Tibial artery (tissue), 4 donors: ENCODE measurements at regions not wholly inside any gene's neighbourhood (a gene's known extent, or its start where the extent isn't known, plus 50 kb on each side); places are given as distances from the start of the nearest gene placed in this dataset.
"Not testable (repeated sequence)": the region's sequence is repeated elsewhere in the genome, so short reads cannot be mapped to it uniquely, and the experiment has no call there.

Experiments
- DNase-seq, 2 donors: peaks; one replicate each; pipeline ENCODE4 v3.0.0-alpha.2; 2019
- H3K27ac ChIP-seq, 2 donors: fragments of 200-600 bp; sonication (generic) in 1 of 2; 1 replicate in 1 of 2; 2 replicates in 1 of 2; pipeline ENCODE4 v1.5.1; 2018 to 2019; ENCODE audit warnings: mild to moderate bottlenecking in 1 of 2
- H3K27me3 ChIP-seq, 2 donors: fragments of 200-600 bp; sonication (generic) in 1 of 2; one replicate each; pipeline versions ENCODE4 v1.5.1 to v1.6.0; 2016 to 2019
- H3K36me3 ChIP-seq, 3 donors: fragments of 200-600 bp; sonication (generic) in 2 of 3; one replicate each; pipeline ENCODE4 v1.5.1; 2016 to 2019; ENCODE audit warnings: mild to moderate bottlenecking in 2 of 3
- H3K4me1 ChIP-seq, 4 donors: fragments of 200-600 bp; sonication (generic) in 2 of 4; 1 replicate in 3 of 4; 2 replicates in 1 of 4; pipeline ENCODE4 v1.5.1; 2016 to 2019
- H3K4me3 ChIP-seq, 2 donors: fragments of 200-600 bp; sonication (generic) in 1 of 2; 1 replicate in 1 of 2; 2 replicates in 1 of 2; pipeline ENCODE4 v1.5.1; 2018 to 2019; ENCODE audit warnings: mild to moderate bottlenecking in 2 of 2
- H3K9me3 ChIP-seq, 3 donors: fragments of 200-600 bp; sonication (generic) in 1 of 3; one replicate each; pipeline ENCODE4 v1.5.1; 2016 to 2019
- intact Hi-C: fragments of 100-400 bp; cut with DNase I; formaldehyde crosslinking; loops from one replicate; pipeline ENCODE4 v1.15.0; 2023; ENCODE audit warnings: low total_unique reads
- TF ChIP-seq, protein P1 (sequence below), 2 experiments: fragments of 200-600 bp in 1 of 2; fragments of 450-650 bp in 1 of 2; IDR thresholded peaks; one replicate each; pipeline ENCODE4 v1.5.1; 2017 to 2019; ENCODE audit warnings: antibody characterized with exemption in 2 of 2, mild to moderate bottlenecking in 1 of 2, moderate library complexity in 1 of 2

DNA sequence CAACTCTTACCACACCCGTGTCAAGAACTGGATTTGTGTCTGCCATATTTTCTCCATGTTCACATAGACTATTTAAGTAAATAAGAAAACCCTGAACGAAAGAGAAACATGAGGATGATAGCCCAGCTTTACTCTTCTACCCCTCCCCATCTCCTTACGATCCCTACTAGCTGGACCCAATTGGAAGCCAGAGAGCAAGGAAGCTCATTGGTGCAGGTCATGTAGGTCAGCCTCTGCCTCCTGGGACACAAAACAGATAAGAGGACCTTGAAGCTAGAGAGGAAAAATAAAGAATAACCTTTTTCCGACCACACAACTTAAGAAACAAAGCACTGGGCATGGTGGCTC lies 124.6 kb upstream of the ATF7IP start:
- intact Hi-C loops = loop anchor here (5.0 kb wide), 1 partner anchor 121 kb away; no protein-coding TSS in a partner anchor
- Histone ChIP-seq H3K4me1 (peaks cover 0 to 14% (median 4%) of the 10 kb centered on the region in 4 donors), H3K4me3 (no peak overlapping the region), H3K27ac (no peak overlapping the region), H3K36me3 (peaks cover 0 to 4% (median 0%) of the 10 kb centered on the region in 3 donors), H3K27me3 (no peaks in the 10 kb centered on the region), H3K9me3 (peaks cover 0 to 26% (median 17%) of the 10 kb centered on the region in 3 donors)
- TF ChIP-seq, protein P1, sequence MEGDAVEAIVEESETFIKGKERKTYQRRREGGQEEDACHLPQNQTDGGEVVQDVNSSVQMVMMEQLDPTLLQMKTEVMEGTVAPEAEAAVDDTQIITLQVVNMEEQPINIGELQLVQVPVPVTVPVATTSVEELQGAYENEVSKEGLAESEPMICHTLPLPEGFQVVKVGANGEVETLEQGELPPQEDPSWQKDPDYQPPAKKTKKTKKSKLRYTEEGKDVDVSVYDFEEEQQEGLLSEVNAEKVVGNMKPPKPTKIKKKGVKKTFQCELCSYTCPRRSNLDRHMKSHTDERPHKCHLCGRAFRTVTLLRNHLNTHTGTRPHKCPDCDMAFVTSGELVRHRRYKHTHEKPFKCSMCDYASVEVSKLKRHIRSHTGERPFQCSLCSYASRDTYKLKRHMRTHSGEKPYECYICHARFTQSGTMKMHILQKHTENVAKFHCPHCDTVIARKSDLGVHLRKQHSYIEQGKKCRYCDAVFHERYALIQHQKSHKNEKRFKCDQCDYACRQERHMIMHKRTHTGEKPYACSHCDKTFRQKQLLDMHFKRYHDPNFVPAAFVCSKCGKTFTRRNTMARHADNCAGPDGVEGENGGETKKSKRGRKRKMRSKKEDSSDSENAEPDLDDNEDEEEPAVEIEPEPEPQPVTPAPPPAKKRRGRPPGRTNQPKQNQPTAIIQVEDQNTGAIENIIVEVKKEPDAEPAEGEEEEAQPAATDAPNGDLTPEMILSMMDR (IDR thresholded peaks at IDR 0.05) = no peak
- DNase-seq = no peak

GRCh38 chr12:14242825-14243224 lies 122.7 kb upstream of the ATF7IP start:
- Histone ChIP-seq H3K4me1 (peaks cover 0 to 14% (median 4%) of the 10 kb centered on the region in 4 donors), H3K9me3 (peaks cover 0 to 26% (median 17%) of the 10 kb centered on the region in 3 donors)
- intact Hi-C loops = loop anchor here (5.0 kb wide), 1 partner anchor 119 kb away; no protein-coding TSS in a partner anchor
- not testable (repeated sequence) for H3K4me3 ChIP-seq, H3K36me3 ChIP-seq, H3K27ac ChIP-seq, H3K27me3 ChIP-seq, DNase-seq

GRCh38 chr12:14243941-14244340 lies 121.5 kb upstream of the ATF7IP start:
- Histone ChIP-seq H3K4me1 (peaks cover 0 to 14% (median 4%) of the 10 kb centered on the region in 4 donors), H3K4me3 (no peak overlapping the region), H3K36me3 (peaks cover 0 to 4% (median 0%) of the 10 kb centered on the region in 3 donors), H3K27ac (no peak overlapping the region), H3K9me3 (peaks cover 0 to 26% (median 17%) of the 10 kb centered on the region in 3 donors), H3K27me3 (no peaks in the 10 kb centered on the region)
- TF ChIP-seq, protein P1 (IDR thresholded peaks at IDR 0.05) = no peak
- DNase-seq = no peak
- intact Hi-C loops = loop anchor here (5.0 kb wide), 1 partner anchor 118 kb away; no protein-coding TSS in a partner anchor

DNA sequence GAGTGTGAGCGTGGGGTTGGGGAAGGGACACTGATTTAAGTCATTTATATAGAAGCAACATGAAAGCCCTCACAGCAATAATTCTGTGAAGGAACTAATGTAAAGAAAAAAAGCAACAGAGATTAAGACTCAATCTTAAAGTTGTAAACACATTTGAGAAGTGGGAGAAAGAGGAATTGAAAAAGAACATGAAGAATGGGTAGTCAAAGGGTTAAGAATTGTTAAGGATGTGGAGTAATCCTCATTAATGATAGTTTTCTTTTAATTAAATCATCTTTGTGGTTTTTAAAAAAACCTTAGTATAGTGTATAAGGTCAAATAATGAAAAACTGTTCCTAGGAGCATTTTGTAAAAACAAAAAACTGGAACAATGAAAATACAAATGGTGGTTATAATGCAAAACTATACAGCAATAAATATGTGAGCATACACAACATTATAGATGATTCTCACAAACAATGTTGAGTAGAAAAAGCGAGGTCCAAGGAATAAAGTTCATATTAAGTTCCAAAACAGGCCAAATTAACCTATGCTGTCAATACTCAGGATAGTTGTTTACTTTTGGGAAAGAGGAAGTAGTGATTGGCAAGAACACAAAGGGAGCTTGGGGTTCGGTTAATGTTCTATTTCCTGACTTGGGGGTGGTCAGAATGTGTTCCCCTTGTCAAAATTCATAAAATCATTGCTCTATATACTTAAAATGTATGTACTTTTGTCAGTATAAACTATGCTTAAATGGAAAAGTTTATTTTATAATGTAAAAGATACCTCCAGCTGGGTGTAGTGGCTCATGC lies 120.4 kb upstream of the ATF7IP start:
- intact Hi-C loops = loop anchor here (5.0 kb wide), 1 partner anchor 117 kb away; no protein-coding TSS in a partner anchor
- TF ChIP-seq, protein P1 (IDR thresholded peaks at IDR 0.05) = no peak
- no peak overlapping the region for H3K4me3 ChIP-seq
- no peak overlapping the region for H3K27ac ChIP-seq
- H3K9me3 ChIP-seq = peaks cover 0 to 26% (median 17%) of the 10 kb centered on the region in 3 donors
- H3K36me3 ChIP-seq = peaks cover 0 to 4% (median 0%) of the 10 kb centered on the region in 3 donors
- H3K27me3 ChIP-seq = no peaks in the 10 kb centered on the region
- H3K4me1 ChIP-seq = peaks cover 0 to 3% (median 0%) of the 10 kb centered on the region in 4 donors
- DNase-seq = no peak

- peaks cover 0 to 17% (median 15%) of the 10 kb centered on the region in 3 donors for H3K9me3 ChIP-seq
- intact Hi-C loops = no loop called here
- H3K4me3 ChIP-seq = no peak overlapping the region
- H3K36me3 ChIP-seq = peaks cover 0 to 4% (median 0%) of the 10 kb centered on the region in 3 donors
- H3K27me3 ChIP-seq = no peaks in the 10 kb centered on the region
- TF ChIP-seq, protein P1 (IDR thresholded peaks at IDR 0.05) = no peak
- no peak overlapping the region for H3K27ac ChIP-seq
- no peak for DNase-seq
- peaks cover 0 to 7% (median 0%) of the 10 kb centered on the region in 4 donors for H3K4me1 ChIP-seq
Observed at GRCh38 chr12:14247166-14247565, 118.3 kb upstream of the ATF7IP start.

DNA sequence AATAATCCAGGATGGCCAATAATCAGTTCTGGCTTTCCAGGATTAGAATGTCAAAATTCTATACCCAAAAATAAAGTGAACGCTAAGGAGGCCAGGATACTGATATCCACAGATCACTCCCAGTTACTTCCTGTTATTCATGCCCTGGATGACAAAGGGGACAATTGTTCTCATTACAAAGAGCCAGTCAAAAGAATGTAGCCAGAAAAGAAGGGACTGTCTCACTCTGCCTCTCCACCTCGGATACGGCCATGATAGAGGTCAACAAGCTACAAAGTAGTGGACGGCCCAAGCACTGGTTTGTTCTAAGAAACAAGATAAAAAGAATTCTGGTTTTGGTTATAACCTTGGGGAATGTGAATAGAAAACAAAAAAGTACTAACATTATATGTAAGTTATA lies 116.1 kb upstream of the ATF7IP start:
- H3K27ac ChIP-seq = no peak overlapping the region
- DNase-seq = no peak
- intact Hi-C loops = no loop called here

More for the DNA sequence above, 116.1 kb upstream of the ATF7IP start:
- H3K27me3 ChIP-seq = no peaks in the 10 kb centered on the region
- no peak overlapping the region for H3K4me3 ChIP-seq
- H3K36me3 ChIP-seq = no peaks in the 10 kb centered on the region
- H3K4me1 ChIP-seq = peaks cover 0 to 7% (median 0%) of the 10 kb centered on the region in 4 donors
- peaks cover 0 to under 1% (median 0%) of the 10 kb centered on the region in 3 donors for H3K9me3 ChIP-seq
- TF ChIP-seq, protein P1 (IDR thresholded peaks at IDR 0.05) = no peak
